ENCODE measurements at regions not wholly inside any gene's neighbourhood (a gene's known extent, or its start where the extent isn't known, plus 50 kb on each side); places are given as distances from the start of the nearest gene placed in this dataset.

- no peaks in the 10 kb centered on the region for H3K9me3 ChIP-seq (ENCODE audit: control insufficient read depth, insufficient read depth, low read length)
- no peak overlapping the region for H3K4me3 ChIP-seq (ENCODE audit: low read depth, low read length)
- no peaks in the 10 kb centered on the region for H3K27me3 ChIP-seq (ENCODE audit: control insufficient read depth, insufficient read depth, low read length)
- WGBS (ENCODE audit: insufficient coverage): no CpG with 5 or more reads among the region's 5 CpGs
- DNase-seq (ENCODE audit: low read depth in 4 of 6, low spot score in 6 of 6): no peak
- H3K4me1 ChIP-seq (ENCODE audit: control insufficient read depth, insufficient read depth, low read length): no peaks in the 10 kb centered on the region
- no peaks in the 10 kb centered on the region for H3K36me3 ChIP-seq (ENCODE audit: control insufficient read depth, insufficient read depth, low read length)
- no peak overlapping the region for H3K27ac ChIP-seq (ENCODE audit: low read depth, low read length)
Measured at GRCh38 chr7:13532028-13532753, 457.3 kb downstream of the ETV1 start.

GRCh38 chr7:13538669-13539068 lies 450.8 kb downstream of the ETV1 start:
- Histone ChIP-seq H3K4me3 (ENCODE audit: low read depth, low read length) (no peak overlapping the region), H3K4me1 (ENCODE audit: control insufficient read depth, insufficient read depth, low read length) (no peaks in the 10 kb centered on the region), H3K27ac (ENCODE audit: low read depth, low read length) (no peak overlapping the region), H3K27me3 (ENCODE audit: control insufficient read depth, insufficient read depth, low read length) (no peaks in the 10 kb centered on the region), H3K36me3 (ENCODE audit: control insufficient read depth, insufficient read depth, low read length) (no peaks in the 10 kb centered on the region), H3K9me3 (ENCODE audit: control insufficient read depth, insufficient read depth, low read length) (no peaks in the 10 kb centered on the region)
- DNase-seq (ENCODE audit: low read depth in 4 of 6, low spot score in 6 of 6): peak in 1 of 6 donors; percentile 9
- WGBS (ENCODE audit: insufficient coverage): no CpG with 5 or more reads among the region's 6 CpGs

GRCh38 chr7:13540429-13540828 lies 449.0 kb downstream of the ETV1 start:
- Histone ChIP-seq H3K36me3 (ENCODE audit: control insufficient read depth, insufficient read depth, low read length) (no peaks in the 10 kb centered on the region), H3K4me3 (ENCODE audit: low read depth, low read length) (no peak overlapping the region), H3K4me1 (ENCODE audit: control insufficient read depth, insufficient read depth, low read length) (no peaks in the 10 kb centered on the region), H3K27me3 (ENCODE audit: control insufficient read depth, insufficient read depth, low read length) (no peaks in the 10 kb centered on the region), H3K27ac (ENCODE audit: low read depth, low read length) (no peak overlapping the region), H3K9me3 (ENCODE audit: control insufficient read depth, insufficient read depth, low read length) (no peaks in the 10 kb centered on the region)
- WGBS (ENCODE audit: insufficient coverage): no CpG with 5 or more reads among the region's 1 CpG
- DNase-seq (ENCODE audit: low read depth in 4 of 6, low spot score in 6 of 6): no peak

- H3K27ac ChIP-seq (ENCODE audit: low read depth, low read length): no peak overlapping the region
- H3K4me3 ChIP-seq (ENCODE audit: low read depth, low read length): no peak overlapping the region
- H3K4me1 ChIP-seq (ENCODE audit: control insufficient read depth, insufficient read depth, low read length): no peaks in the 10 kb centered on the region
- no peak for DNase-seq (ENCODE audit: low read depth in 4 of 6, low spot score in 6 of 6)
- H3K9me3 ChIP-seq (ENCODE audit: control insufficient read depth, insufficient read depth, low read length): no peaks in the 10 kb centered on the region
- H3K27me3 ChIP-seq (ENCODE audit: control insufficient read depth, insufficient read depth, low read length): no peaks in the 10 kb centered on the region
- no peaks in the 10 kb centered on the region for H3K36me3 ChIP-seq (ENCODE audit: control insufficient read depth, insufficient read depth, low read length)
Measured at GRCh38 chr7:13541326-13541725, 448.1 kb downstream of the ETV1 start.

- Histone ChIP-seq H3K4me3 (ENCODE audit: low read depth, low read length) (no peak overlapping the region), H3K4me1 (ENCODE audit: control insufficient read depth, insufficient read depth, low read length) (no peaks in the 10 kb centered on the region), H3K27me3 (ENCODE audit: control insufficient read depth, insufficient read depth, low read length) (no peaks in the 10 kb centered on the region), H3K36me3 (ENCODE audit: control insufficient read depth, insufficient read depth, low read length) (no peaks in the 10 kb centered on the region), H3K27ac (ENCODE audit: low read depth, low read length) (no peak overlapping the region), H3K9me3 (ENCODE audit: control insufficient read depth, insufficient read depth, low read length) (no peaks in the 10 kb centered on the region)
- no CpG with 5 or more reads among the region's 4 CpGs for WGBS (ENCODE audit: insufficient coverage)
- no peak for DNase-seq (ENCODE audit: low read depth in 4 of 6, low spot score in 6 of 6)
Measured at GRCh38 chr7:13542451-13542850, 447.0 kb downstream of the ETV1 start.

GRCh38 chr7:13551503-13551902 lies 438.0 kb downstream of the ETV1 start:
- no peaks in the 10 kb centered on the region for H3K9me3 ChIP-seq (ENCODE audit: control insufficient read depth, insufficient read depth, low read length)
- no peaks in the 10 kb centered on the region for H3K36me3 ChIP-seq (ENCODE audit: control insufficient read depth, insufficient read depth, low read length)
- no peaks in the 10 kb centered on the region for H3K27me3 ChIP-seq (ENCODE audit: control insufficient read depth, insufficient read depth, low read length)
- no peaks in the 10 kb centered on the region for H3K4me1 ChIP-seq (ENCODE audit: control insufficient read depth, insufficient read depth, low read length)
- DNase-seq (ENCODE audit: low read depth in 4 of 6, low spot score in 6 of 6): peak in 1 of 6 donors; percentile 12
- WGBS (ENCODE audit: insufficient coverage): 100% methylated on average over 1 of the region's 3 CpGs
- no peak overlapping the region for H3K27ac ChIP-seq (ENCODE audit: low read depth, low read length)
- H3K4me3 ChIP-seq (ENCODE audit: low read depth, low read length): no peak overlapping the region

- Histone ChIP-seq H3K4me3 (ENCODE audit: low read depth, low read length) (no peak overlapping the region), H3K27ac (ENCODE audit: low read depth, low read length) (no peak overlapping the region), H3K9me3 (ENCODE audit: control insufficient read depth, insufficient read depth, low read length) (no peaks in the 10 kb centered on the region), H3K27me3 (ENCODE audit: control insufficient read depth, insufficient read depth, low read length) (no peaks in the 10 kb centered on the region), H3K4me1 (ENCODE audit: control insufficient read depth, insufficient read depth, low read length) (no peaks in the 10 kb centered on the region), H3K36me3 (ENCODE audit: control insufficient read depth, insufficient read depth, low read length) (no peaks in the 10 kb centered on the region)
- DNase-seq (ENCODE audit: low read depth in 4 of 6, low spot score in 6 of 6): peak in 1 of 6 donors; percentile 5
Measured at GRCh38 chr7:13560441-13560840, 429.0 kb downstream of the ETV1 start.

- no peaks in the 10 kb centered on the region for H3K36me3 ChIP-seq (ENCODE audit: control insufficient read depth, insufficient read depth, low read length)
- no peak for DNase-seq (ENCODE audit: low read depth in 4 of 6, low spot score in 6 of 6)
- H3K9me3 ChIP-seq (ENCODE audit: control insufficient read depth, insufficient read depth, low read length): no peaks in the 10 kb centered on the region
- no peak overlapping the region for H3K27ac ChIP-seq (ENCODE audit: low read depth, low read length)
- no peaks in the 10 kb centered on the region for H3K27me3 ChIP-seq (ENCODE audit: control insufficient read depth, insufficient read depth, low read length)
- no peaks in the 10 kb centered on the region for H3K4me1 ChIP-seq (ENCODE audit: control insufficient read depth, insufficient read depth, low read length)
- H3K4me3 ChIP-seq (ENCODE audit: low read depth, low read length): no peak overlapping the region
- WGBS (ENCODE audit: insufficient coverage): no CpG with 5 or more reads among the region's 3 CpGs
Measured at GRCh38 chr7:13563257-13563656, 426.2 kb downstream of the ETV1 start.

- Histone ChIP-seq H3K4me3 (ENCODE audit: low read depth, low read length) (no peak overlapping the region), H3K27me3 (ENCODE audit: control insufficient read depth, insufficient read depth, low read length) (no peaks in the 10 kb centered on the region), H3K4me1 (ENCODE audit: control insufficient read depth, insufficient read depth, low read length) (no peaks in the 10 kb centered on the region), H3K36me3 (ENCODE audit: control insufficient read depth, insufficient read depth, low read length) (no peaks in the 10 kb centered on the region), H3K9me3 (ENCODE audit: control insufficient read depth, insufficient read depth, low read length) (no peaks in the 10 kb centered on the region), H3K27ac (ENCODE audit: low read depth, low read length) (no peak overlapping the region)
- no peak for DNase-seq (ENCODE audit: low read depth in 4 of 6, low spot score in 6 of 6)
- 100% methylated on average over 2 of the region's 5 CpGs for WGBS (ENCODE audit: insufficient coverage)
Measured at GRCh38 chr7:13563680-13564079, 425.8 kb downstream of the ETV1 start.

GRCh38 chr7:13577566-13578145 lies 411.8 kb downstream of the ETV1 start:
- Histone ChIP-seq H3K27me3 (ENCODE audit: control insufficient read depth, insufficient read depth, low read length) (no peaks in the 10 kb centered on the region), H3K4me3 (ENCODE audit: low read depth, low read length) (no peak overlapping the region), H3K9me3 (ENCODE audit: control insufficient read depth, insufficient read depth, low read length) (no peaks in the 10 kb centered on the region), H3K27ac (ENCODE audit: low read depth, low read length) (no peak overlapping the region), H3K36me3 (ENCODE audit: control insufficient read depth, insufficient read depth, low read length) (no peaks in the 10 kb centered on the region), H3K4me1 (ENCODE audit: control insufficient read depth, insufficient read depth, low read length) (no peaks in the 10 kb centered on the region)
- DNase-seq (ENCODE audit: low read depth in 4 of 6, low spot score in 6 of 6): no peak
- no CpG with 5 or more reads among the region's 3 CpGs for WGBS (ENCODE audit: insufficient coverage)
